ENCODE measurements at regions not wholly inside any gene's neighbourhood (a gene's known extent, or its start where the extent isn't known, plus 50 kb on each side); places are given as distances from the start of the nearest gene placed in this dataset.

DNA sequence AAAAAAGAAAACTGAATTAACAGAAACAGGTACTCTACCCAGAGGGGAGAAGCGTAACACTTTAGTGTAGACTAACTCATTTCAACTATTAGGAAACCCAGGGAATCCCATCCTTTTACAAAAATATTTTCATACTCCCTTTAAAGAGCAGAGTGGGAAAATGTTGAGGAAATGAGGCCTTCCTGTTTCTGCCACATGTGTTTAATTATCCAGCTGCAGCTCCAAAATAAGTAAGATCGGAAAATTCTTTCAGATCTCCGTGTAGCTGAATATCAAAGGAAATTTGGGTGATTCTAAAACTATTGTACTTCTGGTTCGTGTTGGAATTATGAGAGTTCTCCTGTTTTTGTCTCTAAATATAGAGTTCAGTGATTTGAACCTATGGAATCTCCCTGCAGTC lies 58.0 kb upstream of the CAV2 start:
- no peak for TF ChIP-seq CTCF (IDR thresholded peaks at IDR 0.05 in 4 of 5, conservative IDR thresholded peaks at IDR 0.05 in 1 of 5)
- no peak for TF ChIP-seq POLR2A (IDR thresholded peaks at IDR 0.05)

Measured in gastrocnemius medialis (tissue), 4 donors.